Esophagus (tissue), 2 donors: ENCODE measurements at regions not wholly inside any gene's neighbourhood (a gene's known extent, or its start where the extent isn't known, plus 50 kb on each side); places are given as distances from the start of the nearest gene placed in this dataset.

Source experiments
- H3K27ac ChIP-seq, 2 donors: one replicate each; pipeline ENCODE4 v1.5.1; 2013; ENCODE audit warnings: low read depth in 2 of 2, mild to moderate bottlenecking in 2 of 2, inconsistent platforms in 1 of 2, low read length in 1 of 2, moderate library complexity in 1 of 2
- H3K27me3 ChIP-seq, 2 donors: one replicate each; pipeline ENCODE4 v1.6.1; 2013; ENCODE audit warnings: low read length in 2 of 2, control low read depth in 1 of 2, mild to moderate bottlenecking in 1 of 2; ENCODE audit not compliant: insufficient read depth in 2 of 2, control insufficient read depth in 1 of 2
- H3K36me3 ChIP-seq, 2 donors: one replicate each; pipeline ENCODE4 v1.6.1; 2013; ENCODE audit warnings: low read length in 1 of 2; ENCODE audit not compliant: control insufficient read depth in 2 of 2, insufficient read depth in 2 of 2
- H3K4me1 ChIP-seq, 2 donors: one replicate each; pipeline ENCODE4 v1.6.1; 2013; ENCODE audit warnings: low read length in 1 of 2; ENCODE audit not compliant: control insufficient read depth in 2 of 2, insufficient read depth in 2 of 2
- H3K4me3 ChIP-seq, 2 donors: one replicate each; pipeline ENCODE4 v1.5.1; 2013; ENCODE audit warnings: low read length in 2 of 2, mild to moderate bottlenecking in 2 of 2, low read depth in 1 of 2, moderate library complexity in 1 of 2
- H3K9me3 ChIP-seq, 2 donors: one replicate each; pipeline ENCODE4 v1.6.1; 2013; ENCODE audit warnings: mild to moderate bottlenecking in 2 of 2, low read depth in 1 of 2, low read length in 1 of 2, moderate library complexity in 1 of 2; ENCODE audit not compliant: control insufficient read depth in 2 of 2, insufficient read depth in 1 of 2
- WGBS, 2 donors: extraction: QIAGEN DNeasy Blood & Tissue Kit; methylation state at CpG; one replicate each; pipeline ENCODE4 v1.1.7; 2013; 5-methylcytosine and 5-hydroxymethylcytosine counted together
- donor health status: healthy with polysubstance abuse.
- donor health status: Bipolar disorder and iron deficiency.

- Histone ChIP-seq H3K36me3 (no peaks in the 10 kb centered on the region), H3K4me1 (no peaks in the 10 kb centered on the region), H3K4me3 (no peak overlapping the region), H3K27ac (no peak overlapping the region), H3K9me3 (no peaks in the 10 kb centered on the region), H3K27me3 (no peaks in the 10 kb centered on the region)
- 93 to 95% methylated on average over 2 of the region's 2 CpGs for WGBS, 2 donors
Observed at GRCh38 chr21:28150778-28151177, 841.9 kb downstream of the LTN1 start.

GRCh38 chr21:28148400-28149064 lies 844.1 kb downstream of the LTN1 start:
- WGBS, 2 donors: 48 to 52% methylated on average over 4 of the region's 4 CpGs
- H3K9me3 ChIP-seq: no peaks in the 10 kb centered on the region
- H3K27me3 ChIP-seq: no peaks in the 10 kb centered on the region
- no peaks in the 10 kb centered on the region for H3K36me3 ChIP-seq
- no peak overlapping the region for H3K4me3 ChIP-seq
- H3K4me1 ChIP-seq: no peaks in the 10 kb centered on the region
- no peak overlapping the region for H3K27ac ChIP-seq

- WGBS, 2 donors: 93 to 94% methylated on average over 4 of the region's 4 CpGs
Observed at GRCh38 chr21:28144653-28145052, 848.0 kb downstream of the LTN1 start.

GRCh38 chr21:28144089-28144488 lies 848.6 kb downstream of the LTN1 start:
- Histone ChIP-seq H3K27me3 (no peaks in the 10 kb centered on the region), H3K4me3 (no peak overlapping the region), H3K36me3 (no peaks in the 10 kb centered on the region), H3K27ac (no peak overlapping the region), H3K4me1 (no peaks in the 10 kb centered on the region), H3K9me3 (no peaks in the 10 kb centered on the region)

More at GRCh38 chr21:28144653-28145052, 848.0 kb downstream of the LTN1 start:
- H3K9me3 ChIP-seq: no peaks in the 10 kb centered on the region
- H3K36me3 ChIP-seq: no peaks in the 10 kb centered on the region
- H3K27ac ChIP-seq: no peak overlapping the region
- no peaks in the 10 kb centered on the region for H3K4me1 ChIP-seq
- H3K27me3 ChIP-seq: no peaks in the 10 kb centered on the region
- H3K4me3 ChIP-seq: no peak overlapping the region

- peak overlapping the region in 1 of 2 donors; percentile 3 for H3K27ac ChIP-seq
Observed at GRCh38 chr21:28142697-28143096, 850.0 kb downstream of the LTN1 start.

GRCh38 chr21:28138272-28138671 lies 854.4 kb downstream of the LTN1 start:
- no peaks in the 10 kb centered on the region for H3K9me3 ChIP-seq
- H3K36me3 ChIP-seq: no peaks in the 10 kb centered on the region
- H3K27me3 ChIP-seq: no peaks in the 10 kb centered on the region
- 89 to 94% methylated on average over 2 of the region's 2 CpGs for WGBS, 2 donors
- H3K4me3 ChIP-seq: no peak overlapping the region
- no peaks in the 10 kb centered on the region for H3K4me1 ChIP-seq
- H3K27ac ChIP-seq: no peak overlapping the region

More at GRCh38 chr21:28142697-28143096, 850.0 kb downstream of the LTN1 start:
- Histone ChIP-seq H3K27me3 (no peaks in the 10 kb centered on the region), H3K36me3 (no peaks in the 10 kb centered on the region), H3K9me3 (no peaks in the 10 kb centered on the region), H3K4me3 (no peak overlapping the region), H3K4me1 (no peaks in the 10 kb centered on the region)

- H3K4me1 ChIP-seq: no peaks in the 10 kb centered on the region
- no peak overlapping the region for H3K4me3 ChIP-seq
- no peaks in the 10 kb centered on the region for H3K36me3 ChIP-seq
- no peaks in the 10 kb centered on the region for H3K27me3 ChIP-seq
- 54 to 81% methylated on average over 3 of the region's 3 CpGs for WGBS, 2 donors
- H3K27ac ChIP-seq: no peak overlapping the region
- H3K9me3 ChIP-seq: no peaks in the 10 kb centered on the region
Observed at GRCh38 chr21:28136656-28137255, 855.9 kb downstream of the LTN1 start.

GRCh38 chr21:28135646-28136045 lies 857.0 kb downstream of the LTN1 start:
- 82% methylated on average over 2 of the region's 2 CpGs for WGBS, 2 donors
- Histone ChIP-seq H3K4me1 (no peaks in the 10 kb centered on the region), H3K27ac (no peak overlapping the region)

GRCh38 chr21:28133116-28133515 lies 859.6 kb downstream of the LTN1 start:
- peaks cover 5 to 7% of the 10 kb centered on the region in 2 donors for H3K9me3 ChIP-seq
- H3K27me3 ChIP-seq: no peaks in the 10 kb centered on the region
- no peaks in the 10 kb centered on the region for H3K4me1 ChIP-seq
- H3K36me3 ChIP-seq: no peaks in the 10 kb centered on the region
- no peak overlapping the region for H3K27ac ChIP-seq
- 91 to 98% methylated on average over 2 of the region's 2 CpGs for WGBS, 2 donors
- H3K4me3 ChIP-seq: no peak overlapping the region

More at GRCh38 chr21:28135646-28136045, 857.0 kb downstream of the LTN1 start:
- Histone ChIP-seq H3K9me3 (peaks cover 5 to 7% of the 10 kb centered on the region in 2 donors), H3K36me3 (no peaks in the 10 kb centered on the region), H3K4me3 (no peak overlapping the region), H3K27me3 (no peaks in the 10 kb centered on the region)

GRCh38 chr21:28132713-28133112 lies 860.0 kb downstream of the LTN1 start:
- WGBS, 2 donors: 70 to 85% methylated on average over 1 of the region's 1 CpG
- Histone ChIP-seq H3K36me3 (no peaks in the 10 kb centered on the region), H3K27ac (no peak overlapping the region), H3K9me3 (peaks cover 5 to 7% of the 10 kb centered on the region in 2 donors), H3K27me3 (no peaks in the 10 kb centered on the region), H3K4me3 (no peak overlapping the region), H3K4me1 (no peaks in the 10 kb centered on the region)
